ENCODE measurements at regions not wholly inside any gene's neighbourhood (a gene's known extent, or its start where the extent isn't known, plus 50 kb on each side); places are given as distances from the start of the nearest gene placed in this dataset.

DNA sequence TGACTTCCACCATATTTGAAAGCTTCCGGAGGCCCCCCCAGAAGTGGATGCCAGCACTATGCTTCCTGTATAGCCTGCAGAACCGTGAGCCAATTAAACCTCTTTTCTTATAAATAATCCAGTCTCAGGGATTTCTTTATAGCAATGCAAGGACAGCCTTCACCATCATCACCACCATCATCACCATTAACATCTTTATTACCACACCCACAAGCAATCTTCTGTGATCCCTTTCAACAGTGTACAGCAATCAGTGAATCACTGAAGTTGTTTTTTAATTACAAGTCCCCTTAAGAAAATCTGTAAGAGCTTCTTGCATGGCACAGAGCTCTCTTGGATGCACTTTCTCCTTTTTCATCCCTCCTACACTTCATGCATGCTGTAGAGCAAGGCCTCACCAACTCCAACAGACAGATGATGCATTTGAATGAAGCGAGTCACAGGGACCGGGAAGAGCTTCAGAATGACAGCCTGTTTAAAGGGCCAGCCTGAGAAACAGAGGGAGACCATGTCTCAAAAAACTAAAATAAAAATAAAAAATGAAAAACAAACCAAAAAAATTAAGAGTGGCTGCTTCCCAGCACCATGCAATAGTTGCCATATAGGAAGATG lies 83.6 kb upstream of the VASH1 start:
- no peak for TF ChIP-seq EZH2phosphoT487 (IDR thresholded peaks at IDR 0.05; ENCODE audit: borderline replicate concordance, low read depth, low read length)
- TF ChIP-seq, protein P1, sequence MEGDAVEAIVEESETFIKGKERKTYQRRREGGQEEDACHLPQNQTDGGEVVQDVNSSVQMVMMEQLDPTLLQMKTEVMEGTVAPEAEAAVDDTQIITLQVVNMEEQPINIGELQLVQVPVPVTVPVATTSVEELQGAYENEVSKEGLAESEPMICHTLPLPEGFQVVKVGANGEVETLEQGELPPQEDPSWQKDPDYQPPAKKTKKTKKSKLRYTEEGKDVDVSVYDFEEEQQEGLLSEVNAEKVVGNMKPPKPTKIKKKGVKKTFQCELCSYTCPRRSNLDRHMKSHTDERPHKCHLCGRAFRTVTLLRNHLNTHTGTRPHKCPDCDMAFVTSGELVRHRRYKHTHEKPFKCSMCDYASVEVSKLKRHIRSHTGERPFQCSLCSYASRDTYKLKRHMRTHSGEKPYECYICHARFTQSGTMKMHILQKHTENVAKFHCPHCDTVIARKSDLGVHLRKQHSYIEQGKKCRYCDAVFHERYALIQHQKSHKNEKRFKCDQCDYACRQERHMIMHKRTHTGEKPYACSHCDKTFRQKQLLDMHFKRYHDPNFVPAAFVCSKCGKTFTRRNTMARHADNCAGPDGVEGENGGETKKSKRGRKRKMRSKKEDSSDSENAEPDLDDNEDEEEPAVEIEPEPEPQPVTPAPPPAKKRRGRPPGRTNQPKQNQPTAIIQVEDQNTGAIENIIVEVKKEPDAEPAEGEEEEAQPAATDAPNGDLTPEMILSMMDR (conservative IDR thresholded peaks at IDR 0.05; ENCODE audit: low read length) = no peak
- Histone ChIP-seq H3K27ac (ENCODE audit: low read depth, low read length, poor library complexity, severe bottlenecking) (no peak overlapping the region), H2AFZ (ENCODE audit: low read length) (no peak overlapping the region), H3K9me2 (ENCODE audit: insufficient read depth, low read length) (no peaks in the 10 kb centered on the region), H3K4me3 (ENCODE audit: low read depth, low read length, poor library complexity, severe bottlenecking) (no peak overlapping the region), H3K4me1 (ENCODE audit: insufficient read depth, low read length, poor library complexity, severe bottlenecking) (no peaks in the 10 kb centered on the region), H3K79me2 (ENCODE audit: insufficient read depth, low read depth, low read length) (no peaks in the 10 kb centered on the region), H3K4me2 (ENCODE audit: low read length) (no peak overlapping the region), H3K36me3 (ENCODE audit: insufficient read depth, low read length) (no peaks in the 10 kb centered on the region), H3K9me3 (ENCODE audit: low read length) (peaks cover 15% of the 10 kb centered on the region), H4K20me1 (ENCODE audit: insufficient read depth, low read length) (no peaks in the 10 kb centered on the region)
- intact Hi-C loops (cut with micrococcal nuclease; ENCODE audit: unreplicated experiment) = no loop called here
- BruUV-seq (replicated peaks) = no TSS peak
- POLR2A ChIA-PET = no interaction called here
- DNase-seq (ENCODE audit: low spot score) = no peak
- CTCF ChIA-PET (ENCODE audit: unreplicated experiment) = no interaction called here

DNA sequence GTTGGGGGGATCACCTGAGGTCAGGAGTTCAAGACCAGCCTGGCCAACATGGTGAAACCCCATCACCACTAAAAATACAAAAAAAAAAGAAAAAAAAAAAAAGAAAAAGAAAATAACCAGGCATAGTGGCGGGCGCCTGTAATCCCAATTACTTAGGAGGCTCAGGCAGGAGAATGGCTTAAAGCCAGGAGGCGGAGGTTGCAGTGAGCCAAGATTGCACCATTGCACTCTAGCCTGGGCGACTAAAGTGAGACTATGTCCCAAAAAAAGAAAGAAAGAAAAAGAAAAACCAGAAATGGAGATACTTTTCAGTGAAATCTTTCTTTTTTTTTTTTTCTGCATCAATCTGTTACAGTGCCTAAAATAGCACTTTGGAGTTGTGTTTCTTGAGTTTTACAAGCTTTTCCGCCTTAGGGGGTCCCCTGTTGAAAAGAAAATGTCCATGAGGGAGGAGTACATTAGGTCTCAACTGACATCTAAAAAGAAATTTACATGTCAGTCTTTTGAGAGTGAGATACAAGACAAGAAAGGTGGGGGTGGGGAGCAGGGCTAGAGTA lies 82.9 kb upstream of the VASH1 start:
- Histone ChIP-seq H4K20me1 (ENCODE audit: insufficient read depth, low read length) (no peaks in the 10 kb centered on the region), H3K9me3 (ENCODE audit: low read length) (peaks cover 18% of the 10 kb centered on the region), H3K4me1 (ENCODE audit: insufficient read depth, low read length, poor library complexity, severe bottlenecking) (no peaks in the 10 kb centered on the region), H3K9me2 (ENCODE audit: insufficient read depth, low read length) (no peaks in the 10 kb centered on the region), H3K4me2 (ENCODE audit: low read length) (no peak overlapping the region), H3K4me3 (ENCODE audit: low read depth, low read length, poor library complexity, severe bottlenecking) (no peak overlapping the region), H3K27ac (ENCODE audit: low read depth, low read length, poor library complexity, severe bottlenecking) (no peak overlapping the region), H3K79me2 (ENCODE audit: insufficient read depth, low read depth, low read length) (no peaks in the 10 kb centered on the region), H3K36me3 (ENCODE audit: insufficient read depth, low read length) (no peaks in the 10 kb centered on the region), H2AFZ (ENCODE audit: low read length) (no peak overlapping the region)
- CTCF ChIA-PET (ENCODE audit: unreplicated experiment) = no interaction called here
- POLR2A ChIA-PET = no interaction called here
- DNase-seq (ENCODE audit: low spot score) = no peak
- intact Hi-C loops (cut with micrococcal nuclease; ENCODE audit: unreplicated experiment) = no loop called here
- TF ChIP-seq, protein P1 (conservative IDR thresholded peaks at IDR 0.05; ENCODE audit: low read length) = no peak
- TF ChIP-seq EZH2phosphoT487 (IDR thresholded peaks at IDR 0.05; ENCODE audit: borderline replicate concordance, low read depth, low read length) = no peak
- no TSS peak for BruUV-seq (replicated peaks)

DNA sequence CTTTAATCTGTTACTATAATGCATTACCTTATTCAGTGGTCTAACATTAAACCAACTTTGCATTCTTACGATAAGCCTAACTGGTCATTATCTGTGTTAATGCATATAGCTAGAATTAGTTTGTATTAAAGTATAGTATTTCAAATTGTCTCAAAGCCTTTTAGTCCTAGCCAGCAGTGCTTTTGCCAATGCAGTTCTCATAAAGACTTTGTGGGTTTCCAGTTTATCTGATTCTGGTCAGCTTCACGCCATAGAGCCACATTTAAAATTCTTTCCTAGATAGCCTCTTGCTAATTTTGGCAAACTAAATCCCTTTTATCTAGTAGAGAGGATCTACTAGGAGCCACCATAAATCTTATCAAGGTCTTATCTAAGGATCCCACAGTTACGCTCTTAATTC lies 78.9 kb upstream of the VASH1 start:
- no peak overlapping the region for H2AFZ ChIP-seq (ENCODE audit: low read length)
- no peaks in the 10 kb centered on the region for H4K20me1 ChIP-seq (ENCODE audit: insufficient read depth, low read length)
- intact Hi-C loops (cut with micrococcal nuclease; ENCODE audit: unreplicated experiment) = no loop called here
- no peaks in the 10 kb centered on the region for H3K36me3 ChIP-seq (ENCODE audit: insufficient read depth, low read length)
- H3K9me3 ChIP-seq (ENCODE audit: low read length) = peaks cover 18% of the 10 kb centered on the region
- H3K4me1 ChIP-seq (ENCODE audit: insufficient read depth, low read length, poor library complexity, severe bottlenecking) = no peaks in the 10 kb centered on the region
- no peaks in the 10 kb centered on the region for H3K79me2 ChIP-seq (ENCODE audit: insufficient read depth, low read depth, low read length)
- CTCF ChIA-PET (ENCODE audit: unreplicated experiment) = no interaction called here
- H3K4me2 ChIP-seq (ENCODE audit: low read length) = no peak overlapping the region
- BruUV-seq (replicated peaks) = no TSS peak
- TF ChIP-seq EZH2phosphoT487 (IDR thresholded peaks at IDR 0.05; ENCODE audit: borderline replicate concordance, low read depth, low read length) = no peak
- TF ChIP-seq, protein P1 (conservative IDR thresholded peaks at IDR 0.05; ENCODE audit: low read length) = no peak
- POLR2A ChIA-PET = no interaction called here
- no peak for DNase-seq (ENCODE audit: low spot score)
- H3K9me2 ChIP-seq (ENCODE audit: insufficient read depth, low read length) = no peaks in the 10 kb centered on the region
- H3K4me3 ChIP-seq (ENCODE audit: low read depth, low read length, poor library complexity, severe bottlenecking) = no peak overlapping the region
- H3K27ac ChIP-seq (ENCODE audit: low read depth, low read length, poor library complexity, severe bottlenecking) = no peak overlapping the region

All from OCI-LY7 (cell line).